ENCODE measurements at regions not wholly inside any gene's neighbourhood (a gene's known extent, or its start where the extent isn't known, plus 50 kb on each side); places are given as distances from the start of the nearest gene placed in this dataset.
"Not testable (repeated sequence)": the region's sequence is repeated elsewhere in the genome, so short reads cannot be mapped to it uniquely, and the experiment has no call there.

GRCh38 chr7:55702831-55703230 is 130.5 kb upstream of the VOPP1 start:
- not testable (repeated sequence) for DNase-seq (ENCODE audit: low read depth in 3 of 3)

- not testable (repeated sequence) for DNase-seq (ENCODE audit: low read depth in 3 of 3)
Measured at GRCh38 chr7:55699450-55699842, 127.1 kb upstream of the VOPP1 start.

GRCh38 chr7:55698607-55699449 is 126.5 kb upstream of the VOPP1 start:
- not testable (repeated sequence) for DNase-seq (ENCODE audit: low read depth in 3 of 3)

- not testable (repeated sequence) for DNase-seq (ENCODE audit: low read depth in 3 of 3)
Measured at GRCh38 chr7:55695893-55696701, 123.8 kb upstream of the VOPP1 start.

GRCh38 chr7:55694484-55694883 is 122.2 kb upstream of the VOPP1 start:
- DNase-seq (ENCODE audit: low read depth in 3 of 3) = not testable (repeated sequence)

GRCh38 chr7:55688684-55689681 is 116.7 kb upstream of the VOPP1 start:
- not testable (repeated sequence) for DNase-seq (ENCODE audit: low read depth in 3 of 3)

GRCh38 chr7:55688261-55688660 is 116.0 kb upstream of the VOPP1 start:
- not testable (repeated sequence) for DNase-seq (ENCODE audit: low read depth in 3 of 3)

- not testable (repeated sequence) for DNase-seq (ENCODE audit: low read depth in 3 of 3)
Measured at GRCh38 chr7:55687252-55687651, 115.0 kb upstream of the VOPP1 start.

- DNase-seq (ENCODE audit: low read depth in 3 of 3) = not testable (repeated sequence)
Measured at GRCh38 chr7:55686771-55687170, 114.5 kb upstream of the VOPP1 start.

- not testable (repeated sequence) for DNase-seq (ENCODE audit: low read depth in 3 of 3)
Measured at GRCh38 chr7:55683501-55683900, 111.2 kb upstream of the VOPP1 start.

GRCh38 chr7:55675589-55675988 is 103.3 kb upstream of the VOPP1 start:
- not testable (repeated sequence) for DNase-seq (ENCODE audit: low read depth in 3 of 3)

GRCh38 chr7:55673525-55673924 is 101.2 kb upstream of the VOPP1 start:
- DNase-seq (ENCODE audit: low read depth in 3 of 3) = not testable (repeated sequence)

- not testable (repeated sequence) for DNase-seq (ENCODE audit: low read depth in 3 of 3)
Measured at GRCh38 chr7:55672084-55672483, 99.8 kb upstream of the VOPP1 start.

- no peak for DNase-seq (ENCODE audit: low read depth in 3 of 3)
Measured at GRCh38 chr7:55657654-55658053, 85.4 kb upstream of the VOPP1 start.

- DNase-seq (ENCODE audit: low read depth in 3 of 3) = no peak
Measured at GRCh38 chr7:55651057-55651456, 78.8 kb upstream of the VOPP1 start.

- DNase-seq (ENCODE audit: low read depth in 3 of 3) = no peak
Measured at GRCh38 chr7:55649238-55649637, 76.9 kb upstream of the VOPP1 start.

- DNase-seq (ENCODE audit: low read depth in 3 of 3) = no peak
Measured at GRCh38 chr7:55644567-55644966, 72.3 kb upstream of the VOPP1 start.

GRCh38 chr7:55642266-55642665 is 70.0 kb upstream of the VOPP1 start:
- DNase-seq (ENCODE audit: low read depth in 3 of 3) = no peak

- no peak for DNase-seq (ENCODE audit: low read depth in 3 of 3)
Measured at GRCh38 chr7:55641811-55642210, 69.5 kb upstream of the VOPP1 start.

- peak in 1 of 3 experiments; percentile 2 for DNase-seq (ENCODE audit: low read depth in 3 of 3)
Measured at GRCh38 chr7:55641273-55641691, 69.0 kb upstream of the VOPP1 start.

- DNase-seq (ENCODE audit: low read depth in 3 of 3) = no peak
Measured at GRCh38 chr7:55639640-55640039, 67.3 kb upstream of the VOPP1 start.

All from stimulated activated CD4-positive, alpha-beta T cell treated with anti-CD3 and anti-CD28 coated beads, TNF-alpha, amount 100 ng/mL, for 4 hours (primary cell).